NCI-H2227 (cell line): ENCODE measurements at regions not wholly inside any gene's neighbourhood (a gene's known extent, or its start where the extent isn't known, plus 50 kb on each side); places are given as distances from the start of the nearest gene placed in this dataset.
"Not testable (repeated sequence)": the region's sequence is repeated elsewhere in the genome, so short reads cannot be mapped to it uniquely, and the experiment has no call there.

Source experiments
- DNase-seq: peaks from one replicate; lab custom pipeline; 2025; ENCODE audit not compliant: unreplicated experiment; lab: John Stamatoyannopoulos, UW

DNA sequence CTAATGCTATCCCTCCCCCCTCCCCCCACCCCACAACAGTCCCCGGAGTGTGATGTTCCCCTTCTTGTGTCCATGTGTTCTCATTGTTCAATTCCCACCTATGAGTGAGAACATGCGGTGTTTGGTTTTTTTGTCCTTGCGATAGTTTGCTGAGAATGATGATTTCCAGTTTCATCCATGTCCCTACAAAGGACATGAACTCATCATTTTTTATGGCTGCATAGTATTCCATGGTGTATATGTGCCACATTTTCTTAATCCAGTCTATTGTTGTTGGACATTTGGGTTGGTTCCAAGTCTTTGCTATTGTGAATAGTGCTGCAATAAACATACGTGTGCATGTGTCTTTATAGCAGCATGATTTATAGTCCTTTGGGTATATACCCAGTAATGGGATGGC, 133.7 kb upstream of the ANK3 start:
- not testable (repeated sequence) for DNase-seq

DNA sequence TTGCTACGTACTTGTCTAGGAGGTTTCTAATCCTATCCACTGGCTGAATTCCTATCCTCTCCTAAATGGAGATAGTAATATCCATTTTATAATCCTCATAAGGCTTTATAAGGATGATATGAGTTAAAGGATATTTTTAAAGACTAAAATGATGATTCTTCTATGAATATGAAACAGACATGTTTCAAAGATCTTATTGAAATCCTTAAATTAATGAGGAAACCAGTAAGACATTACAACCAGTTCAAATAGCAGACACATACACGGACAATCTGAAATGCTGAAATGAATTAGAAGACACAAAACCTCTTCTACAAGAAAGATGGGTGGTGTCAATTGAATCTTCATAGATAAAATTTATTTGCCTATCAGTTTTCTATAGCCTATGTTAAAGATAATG, 132.9 kb upstream of the ANK3 start:
- no peak for DNase-seq

DNA sequence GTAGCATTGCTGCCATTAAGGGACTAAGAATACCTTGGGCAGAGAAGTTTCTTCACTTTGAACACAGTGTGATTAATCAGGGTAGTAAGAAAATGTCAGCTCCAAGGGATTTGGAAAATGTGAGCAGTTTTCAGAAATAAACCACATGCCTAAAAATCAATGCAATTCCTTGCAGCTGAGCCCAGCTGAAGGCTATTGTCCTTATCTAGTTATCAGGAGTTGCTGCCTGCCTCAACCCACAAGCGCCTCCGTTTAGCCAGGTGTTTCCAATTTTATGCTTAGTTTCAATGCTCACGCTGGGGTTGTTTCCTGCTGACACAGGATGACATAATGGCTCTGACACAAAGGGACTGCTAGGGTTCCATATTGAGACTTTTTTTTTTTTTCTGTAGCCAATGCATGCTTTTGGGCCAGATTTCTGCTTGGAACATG, 132.3 kb upstream of the ANK3 start:
- DNase-seq, result peak; percentile 37

DNA sequence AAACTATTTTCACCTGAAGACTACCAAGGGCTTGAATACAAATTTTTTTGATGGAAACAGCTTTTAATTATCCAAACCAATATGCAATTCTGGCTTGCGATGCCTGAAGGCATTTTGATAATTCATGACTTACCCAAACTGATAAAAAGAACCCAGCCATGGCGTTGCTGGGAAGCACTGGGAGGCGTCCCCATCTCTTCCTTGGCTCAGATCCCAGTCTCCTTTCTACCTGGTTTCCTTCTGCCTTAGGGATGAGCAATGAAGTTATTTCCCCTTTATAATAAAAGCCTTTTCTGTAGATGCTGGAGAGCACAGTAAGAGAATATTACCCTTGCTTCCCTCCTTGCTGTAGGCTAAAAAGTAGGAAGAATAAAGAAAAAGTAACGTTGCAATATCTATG, 129.1 kb upstream of the ANK3 start:
- no peak for DNase-seq

DNA sequence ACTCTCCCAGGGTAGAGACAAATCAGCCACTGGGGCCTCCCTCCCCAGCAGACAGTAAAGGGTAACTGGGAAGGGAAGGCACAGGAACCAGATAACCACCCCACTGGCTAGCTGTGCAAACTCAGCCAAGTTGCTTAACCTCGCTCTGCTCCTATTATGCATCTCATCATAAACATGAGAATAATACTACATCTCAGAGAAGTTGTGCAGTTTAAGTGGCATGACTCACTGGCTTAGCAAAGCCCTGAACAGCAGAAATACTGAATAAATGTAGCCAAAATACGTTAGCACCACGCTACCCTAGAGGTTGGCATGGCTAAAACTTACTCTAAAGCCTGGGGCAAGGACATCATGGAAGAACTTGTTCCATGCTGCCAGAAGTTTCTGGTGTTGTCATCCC, 128.1 kb upstream of the ANK3 start:
- no peak for DNase-seq

DNA sequence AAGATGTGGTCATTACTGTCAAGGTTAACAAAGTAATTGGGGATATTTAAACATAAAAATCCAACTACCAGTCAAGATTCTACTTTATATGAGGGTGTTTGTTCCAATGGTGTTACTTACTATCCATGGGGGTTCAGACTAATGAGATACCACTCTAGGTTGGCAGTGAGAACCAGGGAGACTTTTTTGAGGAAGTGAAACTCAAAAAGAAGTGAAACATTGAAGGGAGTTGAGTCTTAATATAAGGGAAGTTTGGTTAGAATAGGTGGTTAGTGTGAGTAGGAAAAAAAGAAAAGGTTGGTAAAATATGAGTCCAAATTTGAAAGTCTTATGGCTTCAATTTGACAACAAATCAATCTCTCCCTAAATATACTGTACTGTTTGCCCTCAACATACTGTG, 123.6 kb upstream of the ANK3 start:
- DNase-seq, result no peak

DNA sequence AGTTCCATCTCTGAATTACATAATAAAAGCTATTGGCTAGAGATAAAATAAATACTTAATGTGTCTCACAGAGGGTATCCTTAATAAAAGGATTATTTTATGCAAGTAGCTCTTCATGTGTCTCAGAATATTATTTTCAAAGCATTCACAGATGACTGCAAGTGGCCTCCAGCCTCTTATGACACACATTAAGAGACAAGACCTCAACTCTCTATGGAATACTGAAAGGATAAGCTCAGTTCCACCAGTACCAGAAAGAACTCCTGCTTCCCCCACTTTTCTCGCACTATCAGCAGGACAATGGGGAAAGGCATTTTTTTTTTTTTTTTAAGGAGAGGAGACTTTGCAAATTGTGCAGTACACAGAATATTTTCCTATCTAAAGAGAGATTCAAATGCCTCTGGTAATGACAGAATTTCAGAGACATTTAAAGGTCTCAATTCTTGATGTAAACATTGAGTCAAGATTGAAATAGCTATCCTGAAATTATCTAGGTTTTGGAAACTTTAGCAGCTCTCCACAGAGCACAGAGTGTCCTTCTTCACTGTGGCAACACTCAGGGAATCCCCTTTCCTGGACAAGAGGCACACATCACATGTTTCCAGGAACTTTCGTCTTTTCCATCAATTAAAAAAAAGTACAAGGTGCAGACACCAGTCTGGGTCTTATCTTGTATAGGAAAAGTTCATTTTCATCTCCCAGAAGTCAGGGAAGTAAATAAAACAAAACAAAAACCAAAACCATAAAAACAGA, 122.0 kb upstream of the ANK3 start:
- DNase-seq, result no peak

DNA sequence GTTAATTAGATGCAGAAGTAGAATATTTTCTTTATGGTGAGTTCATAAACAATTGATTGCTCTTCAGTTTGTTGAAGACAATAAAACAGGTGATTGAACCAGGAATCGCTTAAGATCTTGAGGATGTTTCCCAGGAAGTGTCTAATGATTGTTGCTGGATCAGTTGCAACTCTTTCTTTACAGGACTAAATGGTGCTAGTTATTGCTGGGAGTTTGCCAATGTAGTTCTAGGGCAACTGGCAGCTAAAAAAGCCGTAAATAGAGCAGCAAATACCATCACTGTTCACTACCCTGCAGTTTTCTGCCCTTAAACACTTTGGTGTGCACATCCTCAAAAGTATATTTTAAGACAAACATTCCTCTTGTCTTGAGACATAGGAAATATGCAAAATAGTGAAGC, 119.2 kb upstream of the ANK3 start:
- DNase-seq, result no peak

DNA sequence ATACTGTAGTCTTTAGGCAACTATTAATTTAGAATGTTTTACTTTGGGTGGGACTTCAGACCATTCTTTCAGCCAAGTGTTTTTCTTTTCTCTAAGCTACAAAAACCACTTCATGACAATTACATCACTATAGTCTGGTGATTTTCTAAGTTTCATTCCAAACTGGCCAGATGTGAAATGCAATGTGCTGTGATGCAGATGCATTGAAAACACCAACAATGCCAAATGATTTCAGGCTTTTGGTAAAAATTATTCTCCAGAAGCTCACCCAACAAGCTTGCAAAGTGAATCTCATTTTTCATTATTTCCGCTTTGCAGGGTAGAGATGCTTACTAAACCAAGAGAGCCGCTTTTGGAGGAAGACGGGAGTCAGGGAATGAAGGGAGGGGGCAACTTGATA, 118.4 kb upstream of the ANK3 start:
- no peak for DNase-seq

DNA sequence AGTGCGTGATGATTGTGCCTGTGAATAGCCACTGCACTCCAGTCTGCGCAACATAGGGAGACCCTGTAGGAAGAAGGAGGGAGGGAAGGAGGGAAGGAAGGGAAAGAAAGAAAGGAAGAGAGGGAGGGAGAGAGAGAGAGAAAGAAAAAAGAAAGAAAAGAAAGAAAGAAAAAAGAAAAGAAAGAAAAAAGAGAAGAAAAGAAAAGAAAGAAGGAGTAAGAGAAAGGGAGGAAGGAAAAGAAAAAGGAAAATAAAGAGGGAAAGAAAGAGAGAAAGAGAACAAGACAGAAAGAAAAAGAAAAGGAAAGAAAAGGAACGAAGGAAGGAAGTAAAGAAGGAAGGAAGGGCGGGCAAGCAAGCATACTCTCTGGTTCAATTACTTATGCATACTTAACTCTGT, 112.9 kb upstream of the ANK3 start:
- no peak for DNase-seq

DNA sequence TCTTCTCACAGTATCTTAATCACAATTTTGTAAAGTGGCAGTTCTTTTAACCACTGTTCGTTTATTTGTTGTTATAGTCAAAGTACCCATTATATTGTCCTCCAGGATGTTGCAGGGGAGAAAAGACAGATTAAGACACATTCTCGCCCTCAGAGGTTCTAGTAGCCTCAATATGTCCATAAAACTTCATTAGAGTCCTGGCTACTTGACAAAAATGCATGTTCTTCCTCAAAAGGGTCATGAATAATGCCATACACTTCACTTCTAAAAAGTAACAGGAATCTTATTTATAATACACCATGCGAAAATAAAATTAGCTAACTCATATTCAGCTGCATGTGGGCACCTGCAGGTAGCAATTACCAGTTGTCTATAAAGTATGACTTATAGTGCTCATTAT, 109.3 kb upstream of the ANK3 start:
- no peak for DNase-seq

DNA sequence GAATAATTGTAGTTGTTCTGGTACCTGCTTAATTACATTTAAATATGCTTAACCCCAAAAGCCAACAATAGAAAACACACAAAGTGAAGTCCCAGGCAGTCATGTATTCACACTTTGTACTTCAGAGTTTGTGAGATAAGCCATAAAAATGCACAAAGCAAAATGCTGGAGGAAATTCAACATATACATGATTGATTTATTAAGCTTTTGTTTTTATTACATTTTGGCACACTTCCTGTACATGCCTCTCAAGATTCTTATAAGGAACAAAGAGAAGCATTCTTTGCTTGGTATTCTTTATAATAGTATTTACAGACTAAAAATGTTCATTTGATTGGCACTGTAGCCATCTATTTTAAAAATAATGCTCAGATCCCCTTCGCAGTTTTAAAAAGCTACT, 107.7 kb upstream of the ANK3 start:
- DNase-seq, result no peak

DNA sequence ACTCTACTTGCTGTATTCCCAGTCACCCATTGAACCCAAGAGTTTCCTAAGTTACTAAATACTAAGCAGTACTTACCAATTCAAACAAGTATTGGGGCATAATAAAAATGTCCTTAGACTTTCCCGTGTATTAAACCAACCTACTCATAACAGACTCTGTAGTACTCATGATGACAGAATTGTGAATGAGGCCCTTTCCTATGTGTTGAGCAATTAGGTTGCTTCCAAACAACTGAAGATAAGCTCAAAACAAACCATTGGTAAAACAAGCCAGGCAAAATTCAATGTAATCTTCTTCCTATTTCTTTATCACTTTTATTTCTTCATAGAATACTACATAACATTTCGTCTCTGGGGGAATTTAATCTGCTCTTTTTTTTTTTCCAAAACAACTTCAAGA, 106.5 kb upstream of the ANK3 start:
- no peak for DNase-seq

DNA sequence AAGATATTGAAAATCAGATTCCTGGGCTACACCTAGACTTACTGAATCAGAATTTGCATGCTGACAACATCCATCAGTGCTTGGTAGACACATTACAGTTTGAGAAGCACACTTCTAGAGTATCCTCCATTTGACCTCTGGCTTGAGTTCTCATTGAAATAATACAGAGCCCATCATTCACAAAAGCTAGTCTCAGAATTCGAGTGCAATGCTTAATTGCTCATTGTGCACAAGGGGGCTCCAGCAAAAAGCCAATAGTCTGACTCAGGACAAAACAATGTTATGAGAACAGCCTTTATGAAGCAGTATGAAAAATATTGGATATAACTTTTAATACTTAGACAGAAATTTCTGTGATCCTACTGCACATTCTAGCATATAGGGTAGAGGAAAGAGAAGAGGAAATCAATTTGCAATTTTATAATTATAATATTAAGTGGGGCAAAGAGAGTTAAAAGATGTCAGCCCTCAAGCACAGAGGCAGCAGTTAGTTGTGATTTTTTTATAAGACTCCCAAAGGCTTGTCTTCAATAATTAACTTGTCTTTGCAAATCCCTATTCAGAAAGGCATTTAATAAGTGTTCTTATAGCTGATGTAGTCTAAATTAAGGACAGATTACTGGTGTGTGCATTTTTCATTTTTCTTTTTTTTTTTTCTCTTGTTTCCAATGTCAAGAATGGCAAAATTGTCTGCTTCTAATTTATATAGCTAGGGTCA, 105.8 kb upstream of the ANK3 start:
- no peak for DNase-seq

DNA sequence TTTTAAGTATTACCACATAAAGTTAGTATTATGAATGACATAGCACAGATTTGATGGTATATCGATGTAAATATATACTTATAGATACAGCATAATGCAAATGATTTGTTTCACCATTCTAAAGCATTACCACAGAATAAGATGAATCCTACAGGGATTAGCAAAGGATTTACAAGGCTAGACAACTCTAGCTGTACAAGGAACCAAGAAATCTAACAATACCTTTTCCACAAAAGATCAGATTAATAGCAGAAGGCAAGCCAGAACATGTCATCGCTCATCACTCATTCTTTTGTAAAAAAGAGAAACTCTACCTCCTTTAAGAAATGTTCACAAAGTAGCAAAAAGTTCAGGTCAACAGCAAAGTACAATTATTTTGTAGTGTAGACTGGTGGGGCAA, 105.1 kb upstream of the ANK3 start:
- DNase-seq, result no peak

DNA sequence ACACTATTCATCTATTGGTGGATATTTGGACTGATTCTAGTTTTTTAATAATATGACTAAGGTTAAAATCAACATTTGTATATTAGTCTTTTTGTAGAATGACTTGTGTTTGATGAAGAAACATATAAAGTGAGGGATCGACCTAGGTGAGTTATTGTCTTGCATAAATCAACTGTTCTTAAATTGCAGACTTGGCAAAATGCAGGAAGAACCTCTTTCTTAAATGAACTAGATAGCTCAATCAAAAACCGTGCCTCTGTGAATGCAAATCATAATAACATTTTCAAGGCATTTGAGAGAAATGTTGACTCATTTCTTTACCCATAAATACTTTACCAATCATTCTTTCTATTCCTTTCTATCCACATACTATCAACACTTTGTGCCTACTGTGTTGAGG, 101.5 kb upstream of the ANK3 start:
- no peak for DNase-seq

DNA sequence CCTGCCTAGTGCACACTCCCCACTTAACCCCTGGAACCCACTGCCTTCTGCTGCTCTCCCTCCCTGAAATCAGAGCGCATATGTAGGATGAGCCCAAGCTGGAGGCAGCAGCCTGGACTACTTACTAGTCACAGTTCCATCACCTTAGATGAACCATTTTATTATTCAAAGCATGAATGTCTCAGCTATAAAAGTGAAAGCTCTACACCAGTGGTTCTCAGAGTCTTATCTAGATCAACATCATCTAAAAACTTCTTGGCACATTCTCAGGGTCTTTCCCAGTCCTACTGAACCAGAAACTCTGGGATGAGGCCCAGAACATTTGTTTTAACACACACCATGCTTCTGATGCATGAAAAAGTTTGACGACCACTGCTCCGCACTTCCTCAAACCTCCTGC, 100.3 kb upstream of the ANK3 start:
- no peak for DNase-seq

DNA sequence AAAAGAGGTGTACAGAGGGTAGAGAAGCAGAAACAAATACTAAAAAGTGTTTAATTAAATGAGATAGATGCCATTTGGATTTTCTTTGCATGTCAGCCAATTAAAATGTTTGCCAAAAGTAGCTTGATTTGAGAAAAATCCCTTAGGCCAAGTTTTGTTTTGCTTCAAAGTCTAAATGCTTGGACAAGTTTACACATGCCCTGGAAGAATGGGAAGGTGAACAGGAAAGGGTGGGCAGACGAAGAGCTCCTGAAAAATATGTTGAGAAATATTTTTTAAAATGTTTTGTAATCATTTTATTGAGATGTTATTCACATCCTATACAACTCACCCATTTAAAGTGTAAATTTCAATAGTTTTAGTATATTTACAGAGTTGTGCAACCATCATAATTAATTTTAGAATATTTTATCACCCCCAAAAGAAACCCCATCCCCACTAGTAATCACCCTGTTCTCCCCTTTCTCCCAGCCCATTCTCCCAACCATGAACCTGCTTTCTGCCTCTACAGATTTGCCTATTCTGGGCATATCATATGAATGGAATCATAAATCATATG, 98.5 kb upstream of the ANK3 start:
- DNase-seq, result no peak

DNA sequence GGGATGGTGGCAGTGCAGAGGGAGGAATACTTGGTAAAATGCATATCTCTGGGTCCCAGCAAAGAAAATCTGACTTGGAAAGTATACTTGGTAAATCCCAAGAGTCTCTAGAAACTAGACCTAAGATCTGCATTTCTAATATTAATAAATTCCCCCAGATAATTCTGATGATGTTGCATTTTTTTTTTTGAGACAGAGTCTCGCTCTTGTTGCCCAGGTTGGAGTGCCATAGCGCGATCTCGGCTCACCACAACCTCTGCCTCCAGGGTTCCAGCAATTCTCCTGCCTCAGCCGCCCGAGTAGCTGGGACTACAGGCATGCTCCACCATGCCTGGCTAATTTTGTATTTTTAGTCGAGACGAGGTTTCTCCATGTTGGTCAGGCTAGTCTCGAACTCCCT, 97.9 kb upstream of the ANK3 start:
- no peak for DNase-seq

DNA sequence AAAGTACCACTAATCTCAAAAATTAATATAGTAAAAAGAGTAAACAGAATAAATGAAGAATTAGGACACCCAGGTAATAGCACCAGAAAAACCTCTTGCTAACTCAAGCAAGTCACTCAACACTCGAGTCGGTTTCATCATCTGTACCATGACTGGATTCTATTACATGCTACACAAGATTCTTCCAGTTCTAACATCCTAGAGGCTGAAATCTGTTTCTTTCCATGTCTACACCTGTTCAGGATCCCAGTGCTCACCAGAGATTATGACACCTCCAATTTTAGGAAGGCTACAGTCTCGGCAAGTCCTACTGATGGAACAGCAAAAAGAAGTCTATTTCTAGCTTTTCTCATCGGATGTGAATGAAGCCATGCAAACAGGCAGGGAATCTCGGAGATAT, 95.3 kb upstream of the ANK3 start:
- DNase-seq, result no peak

DNA sequence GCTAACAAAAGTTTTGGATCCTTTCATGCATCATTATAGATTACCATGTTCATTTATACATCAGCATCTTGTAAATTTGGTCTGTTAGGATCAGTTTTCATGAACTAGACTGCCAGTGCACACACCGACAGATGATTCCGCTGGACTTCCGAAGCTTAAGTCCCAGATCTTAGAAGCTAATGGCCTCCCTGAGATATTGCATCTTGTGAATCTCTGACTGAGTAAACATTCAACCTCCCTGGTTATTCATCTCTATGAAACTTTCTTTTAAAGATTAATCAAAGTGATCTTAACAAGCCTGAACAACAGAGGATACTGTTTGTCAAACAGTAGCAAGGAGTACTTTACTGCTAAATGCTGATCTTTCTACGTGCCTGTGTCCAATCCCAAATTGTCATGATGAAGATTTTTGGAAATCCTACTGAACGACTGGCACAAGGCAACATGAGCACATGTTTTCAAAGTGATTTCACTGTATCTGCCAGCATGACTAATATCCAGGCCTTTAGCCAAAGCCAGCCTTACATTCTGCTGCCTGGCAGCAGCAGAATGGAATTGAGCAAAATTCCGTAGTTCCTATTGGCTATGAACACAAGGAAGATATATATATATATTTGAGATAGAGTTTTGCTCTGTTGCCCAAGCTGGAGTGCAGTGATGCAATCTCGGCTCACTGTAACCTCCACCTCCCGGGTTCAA, 91.3 kb upstream of the ANK3 start:
- no peak for DNase-seq
